T-helper 1 cell treated with Interleukin-12 subunit alpha and Interleukin-12 subunit beta and Interleukin-4 antibody, amounts not matched to agents 30 ng/mL and 1 ng/mL, for 36 hours (primary cell): ENCODE measurements at regions not wholly inside any gene's neighbourhood (a gene's known extent, or its start where the extent isn't known, plus 50 kb on each side); places are given as distances from the start of the nearest gene placed in this dataset.

ENCODE experiments used
- intact Hi-C: fragments of 100-400 bp; cut with micrococcal nuclease; formaldehyde crosslinking; loops from one replicate; pipeline ENCODE4 v1.15.1; 2024

- intact Hi-C loops = no loop called here
Measured at GRCh38 chr11:116317212-116317611, 455.6 kb downstream of the BUD13 start.

DNA sequence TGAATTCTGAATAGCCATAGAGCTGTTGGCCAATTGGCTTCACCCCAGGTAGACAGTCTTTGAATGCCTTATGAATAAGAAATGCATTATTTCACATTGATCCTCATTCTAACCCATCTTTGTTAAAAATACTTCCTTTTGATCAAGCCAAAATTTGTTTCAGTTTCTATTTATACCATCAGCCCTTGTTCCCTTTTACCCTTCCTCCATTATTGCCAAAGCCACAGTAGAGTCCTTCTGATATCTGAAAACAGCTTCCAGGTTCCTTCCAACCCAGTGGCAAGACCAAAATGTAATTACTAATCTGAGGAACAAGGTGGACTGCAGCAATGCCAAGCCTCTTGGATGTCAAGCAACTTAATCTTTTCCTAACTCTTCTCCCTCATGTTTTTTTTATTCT lies 458.8 kb downstream of the BUD13 start:
- intact Hi-C loops = no loop called here

- intact Hi-C loops = no loop called here
Measured at GRCh38 chr11:116312570-116313391, 460.0 kb downstream of the BUD13 start.

GRCh38 chr11:116311206-116311605 lies 461.6 kb downstream of the BUD13 start:
- intact Hi-C loops = no loop called here

GRCh38 chr11:116310698-116311097 lies 462.1 kb downstream of the BUD13 start:
- intact Hi-C loops = no loop called here

DNA sequence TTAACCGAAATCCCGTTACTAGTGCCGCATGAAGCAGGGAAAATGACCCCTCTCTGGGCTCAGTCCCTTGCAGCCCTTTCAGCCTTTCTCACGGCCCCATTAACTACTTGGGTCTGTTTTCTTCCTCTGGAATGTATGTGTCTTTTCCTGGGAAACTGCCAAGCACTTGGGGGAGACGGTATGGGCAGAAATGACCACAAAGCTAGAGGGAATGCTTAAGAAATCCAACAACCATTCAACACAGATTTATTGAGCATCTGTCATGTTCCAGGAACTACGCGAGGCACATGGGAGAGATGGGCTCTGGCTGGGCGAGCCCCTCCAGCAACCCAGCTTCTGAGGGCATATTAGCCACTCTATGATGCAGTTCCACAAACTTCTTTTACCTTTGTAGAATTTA lies 462.6 kb downstream of the BUD13 start:
- intact Hi-C loops = no loop called here

DNA sequence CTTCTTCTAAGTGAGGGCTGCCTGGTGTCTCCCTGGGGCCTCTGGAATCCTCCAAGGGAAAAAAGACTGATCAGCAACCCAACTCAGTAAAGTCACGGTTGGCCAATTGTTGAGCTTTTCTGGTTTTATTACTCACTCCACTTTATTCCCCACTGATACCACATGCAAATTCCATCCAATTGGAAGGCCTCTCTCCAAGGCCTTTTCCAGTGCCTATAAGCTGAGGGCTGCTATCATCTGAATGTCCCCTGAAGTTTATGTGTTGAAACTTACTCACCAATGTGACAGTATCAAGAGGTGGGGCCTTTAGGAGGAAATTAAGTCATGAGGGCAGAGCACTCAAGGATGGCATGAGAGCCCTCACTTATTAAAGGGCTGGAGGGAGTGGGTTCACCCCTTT lies 463.3 kb downstream of the BUD13 start:
- intact Hi-C loops = no loop called here

DNA sequence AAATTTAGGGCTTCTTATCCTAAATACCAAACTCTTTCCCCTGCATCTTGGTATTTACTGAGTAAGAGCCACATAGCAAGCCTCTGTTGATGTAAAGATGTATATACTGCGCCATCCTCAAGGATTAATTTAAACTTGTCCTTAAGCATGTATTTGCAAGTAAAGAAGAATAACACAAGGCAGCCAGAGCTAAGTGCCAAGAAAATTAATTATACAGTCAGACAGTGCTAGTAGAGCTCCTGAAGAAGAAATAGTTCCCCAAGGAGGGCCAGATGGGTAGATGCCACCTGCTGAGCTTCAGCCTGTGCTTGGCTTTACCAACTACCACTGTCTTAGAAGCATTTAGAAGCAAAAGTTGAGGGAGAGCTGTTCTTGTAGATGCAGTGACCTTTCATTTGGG lies 470.0 kb downstream of the BUD13 start:
- intact Hi-C loops = no loop called here

- intact Hi-C loops = no loop called here
Measured at GRCh38 chr11:116301141-116301540, 471.6 kb downstream of the BUD13 start.

- intact Hi-C loops = no loop called here
Measured at GRCh38 chr11:116300232-116300631, 472.6 kb downstream of the BUD13 start.

DNA sequence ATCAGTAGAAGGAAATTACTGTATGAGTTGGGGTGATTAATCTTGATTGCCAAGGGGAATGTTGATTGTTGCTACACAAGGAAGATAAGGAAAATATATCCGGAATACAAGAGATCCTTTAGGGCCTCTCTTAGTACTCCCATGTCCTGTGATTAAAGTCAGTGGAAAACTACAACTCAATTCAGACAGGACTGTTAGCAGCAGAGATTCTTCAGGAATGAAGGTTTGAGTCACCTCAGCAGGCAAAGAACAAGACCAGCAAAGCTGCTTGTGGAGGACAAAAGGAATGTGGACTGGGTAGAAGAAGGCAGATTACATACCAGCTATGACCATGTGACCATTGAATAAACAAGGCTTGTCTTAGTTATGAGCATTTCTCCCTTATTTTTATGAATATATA lies 478.2 kb downstream of the BUD13 start:
- intact Hi-C loops = no loop called here

DNA sequence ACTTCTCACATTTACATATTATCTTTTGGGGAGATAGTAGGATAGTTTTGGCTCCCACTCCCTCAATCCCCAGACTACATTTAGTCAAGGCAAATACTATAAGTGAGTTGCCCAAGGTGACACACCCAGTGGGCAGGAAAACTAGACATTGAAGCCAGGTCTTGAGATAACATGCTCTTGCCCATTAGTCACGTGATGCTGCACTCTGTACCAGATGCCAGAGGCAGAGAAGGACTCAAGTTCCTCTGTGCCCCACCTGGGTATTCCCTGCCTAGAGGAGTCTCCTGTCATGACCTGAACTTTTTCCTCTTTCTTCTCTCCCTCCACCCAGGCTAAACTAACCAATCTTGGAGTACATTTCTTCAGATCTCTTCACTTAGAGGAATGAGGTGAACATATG lies 484.9 kb downstream of the BUD13 start:
- intact Hi-C loops = no loop called here

- intact Hi-C loops = no loop called here
Measured at GRCh38 chr11:116285026-116285425, 487.8 kb downstream of the BUD13 start.

GRCh38 chr11:116283300-116283699 lies 489.5 kb downstream of the BUD13 start:
- intact Hi-C loops = no loop called here

GRCh38 chr11:116282481-116282880 lies 490.3 kb downstream of the BUD13 start:
- intact Hi-C loops = no loop called here

DNA sequence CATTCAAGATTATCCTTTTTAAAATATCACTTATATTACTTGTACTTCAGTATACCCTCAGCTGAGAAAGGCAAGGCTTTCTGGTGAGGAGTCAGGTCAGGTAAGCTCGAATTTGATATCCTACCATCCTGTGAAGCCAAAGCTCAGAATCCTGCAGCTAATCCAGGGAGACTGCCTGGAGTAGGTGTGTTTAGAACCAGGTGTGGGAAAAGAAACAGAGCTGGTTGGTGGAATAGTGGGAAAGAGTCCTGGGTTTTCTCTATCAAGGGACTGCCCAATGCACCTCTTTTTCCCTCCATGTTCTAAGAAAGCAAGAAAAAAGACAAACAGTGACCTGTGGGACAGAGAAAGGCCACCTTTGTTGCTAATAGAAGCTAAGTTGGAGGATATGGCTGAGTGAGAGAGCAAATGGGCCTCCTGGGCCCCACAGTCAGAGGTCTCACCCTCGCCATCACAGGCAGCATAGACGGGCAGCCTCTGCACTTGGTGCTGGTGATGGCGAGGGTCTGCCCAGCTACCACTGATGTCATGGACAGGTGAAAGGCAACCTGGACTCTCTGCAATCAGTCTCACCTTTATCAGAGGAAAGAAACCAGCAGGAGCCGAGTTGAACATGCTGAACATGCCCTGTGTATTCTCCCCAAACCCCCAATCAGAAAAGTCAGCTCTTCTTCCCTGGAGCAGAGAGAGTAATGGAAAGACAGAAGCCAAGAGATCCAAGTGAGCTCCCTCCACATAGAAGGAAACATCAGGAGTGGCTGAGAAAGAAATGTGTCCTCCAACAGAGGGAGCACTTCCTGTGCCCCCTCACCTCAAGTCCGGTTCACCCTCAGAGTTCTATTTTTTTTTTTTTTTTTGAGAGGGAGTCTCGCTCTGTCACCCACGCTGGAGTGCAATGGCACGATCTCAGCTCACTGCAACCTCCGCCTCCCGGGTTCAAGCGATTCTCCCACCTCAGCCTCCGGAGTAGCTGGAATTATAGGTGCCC lies 491.3 kb downstream of the BUD13 start:
- intact Hi-C loops = no loop called here

GRCh38 chr11:116279511-116279910 lies 493.3 kb downstream of the BUD13 start:
- intact Hi-C loops = loop anchor here (10.0 kb wide), 1 partner anchor 1935 kb away; no protein-coding TSS in a partner anchor

GRCh38 chr11:116278076-116278475 lies 494.7 kb downstream of the BUD13 start:
- intact Hi-C loops = loop anchor here (10.0 kb wide), 1 partner anchor 1933 kb away; no protein-coding TSS in a partner anchor

DNA sequence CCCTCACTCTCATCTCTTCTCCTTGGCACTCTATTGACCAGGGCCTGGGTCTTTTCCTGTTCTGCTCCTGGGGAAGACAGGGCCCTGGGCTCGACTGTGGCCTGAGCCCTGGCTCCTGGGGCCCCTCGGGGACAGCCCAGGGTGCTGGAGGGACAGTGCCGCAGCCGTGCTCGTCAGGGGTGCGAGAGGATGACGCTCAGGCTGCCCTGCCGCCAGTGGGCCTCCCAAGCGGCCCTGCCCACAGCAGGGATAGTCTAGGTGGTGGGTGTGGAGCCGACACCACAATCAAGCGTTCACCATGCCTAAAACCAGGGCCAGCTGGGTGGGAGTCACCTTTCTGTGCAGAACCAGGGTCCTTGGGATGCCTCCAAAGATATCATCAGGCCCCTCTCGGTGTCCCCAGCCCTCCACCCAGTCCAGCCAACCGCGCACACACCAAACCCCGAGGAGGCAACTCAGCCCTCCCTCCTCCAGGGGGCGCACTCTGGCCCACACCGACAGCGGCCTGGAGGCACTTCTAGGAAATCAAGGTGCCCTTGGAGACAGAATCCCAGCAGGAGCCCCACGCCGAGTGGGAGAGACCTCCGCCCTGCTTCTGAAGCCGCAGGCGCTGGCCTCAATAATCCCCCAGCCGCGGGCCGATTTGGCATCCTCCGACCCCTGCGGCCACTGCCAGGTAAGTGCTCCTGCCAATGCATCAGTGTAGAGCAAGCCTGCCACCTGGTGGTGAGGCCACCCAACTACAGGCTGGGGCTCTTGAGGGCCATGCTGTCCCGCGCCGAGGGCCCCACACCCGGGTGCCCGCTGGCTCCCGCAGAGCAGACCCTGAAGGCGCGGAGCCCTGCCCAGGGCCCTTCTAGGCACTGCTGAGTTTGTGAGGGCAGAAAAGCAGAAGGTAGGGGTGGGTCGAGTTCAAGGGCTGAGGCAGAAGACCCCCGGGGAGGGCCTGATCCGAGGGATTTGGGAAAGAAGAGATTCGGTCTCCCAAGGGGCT lies 496.4 kb downstream of the BUD13 start:
- intact Hi-C loops = loop anchor here (1.0 to 10.0 kb wide), 4 partner anchors 59 to 1932 kb away; no protein-coding TSS in a partner anchor

DNA sequence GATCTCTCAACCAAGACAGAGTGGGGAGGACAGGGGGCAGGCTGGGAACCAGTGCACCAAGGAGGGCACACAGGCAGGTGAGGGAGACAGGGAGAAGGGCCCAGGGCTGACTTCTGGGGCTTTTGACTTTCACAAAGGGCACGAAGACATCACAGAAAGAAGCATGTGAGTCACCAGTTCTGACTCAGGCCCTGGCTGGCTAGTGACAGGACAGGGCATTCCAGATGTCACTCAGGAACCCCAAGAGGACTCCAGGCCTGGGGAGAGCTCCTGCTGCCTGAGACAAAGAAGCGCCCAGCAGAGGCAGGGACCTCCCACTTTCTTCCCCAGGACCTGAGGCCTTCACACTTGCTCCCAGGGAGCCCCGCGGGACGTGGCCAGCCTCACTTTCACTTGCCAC lies 497.2 kb downstream of the BUD13 start:
- intact Hi-C loops = loop anchor here (1.0 to 10.0 kb wide), 4 partner anchors 58 to 1931 kb away; no protein-coding TSS in a partner anchor

DNA sequence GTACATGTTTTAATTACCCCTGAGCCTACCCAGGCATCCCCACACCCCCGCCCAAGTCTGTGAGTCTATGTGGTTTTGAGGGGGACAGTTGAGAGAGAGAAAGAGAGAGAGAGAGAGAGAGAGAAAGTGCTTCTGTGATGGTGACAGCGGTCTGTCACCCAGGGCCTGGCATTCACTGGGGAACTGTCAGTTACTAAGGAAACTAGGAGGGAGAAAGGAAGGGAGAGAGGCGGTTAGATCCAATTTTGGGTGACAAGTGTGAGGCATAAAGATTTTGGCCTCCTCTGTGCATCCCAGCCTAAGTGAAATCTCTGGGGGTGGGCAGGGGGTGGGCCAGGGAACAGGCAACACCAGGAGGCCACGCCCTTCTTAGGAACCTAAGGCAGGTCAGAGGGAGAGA lies 498.3 kb downstream of the BUD13 start:
- intact Hi-C loops = loop anchor here (10.0 kb wide), 1 partner anchor 1930 kb away; no protein-coding TSS in a partner anchor
